H9 (cell line): ENCODE measurements at regions not wholly inside any gene's neighbourhood (a gene's known extent, or its start where the extent isn't known, plus 50 kb on each side); places are given as distances from the start of the nearest gene placed in this dataset.

Experiments
- DNase-seq: peaks from one replicate; pipeline ENCODE4 v3.0.0-alpha.2; 2017
- H2AFZ ChIP-seq: one replicate; pipeline ENCODE4 v1.6.1; 2013; ENCODE audit warnings: mild to moderate bottlenecking, low read length, control low read depth, moderate library complexity
- H2AK5ac ChIP-seq: 2 replicates; pipeline ENCODE4 v1.6.1; 2013; ENCODE audit warnings: low read length, control low read depth, mixed read lengths; ENCODE audit not compliant: insufficient read length
- H2BK120ac ChIP-seq: one replicate; pipeline ENCODE4 v1.6.1; 2013; ENCODE audit warnings: low read depth, mild to moderate bottlenecking, low read length, control low read depth, inconsistent platforms; ENCODE audit not compliant: poor library complexity, severe bottlenecking
- H2BK12ac ChIP-seq: 2 replicates; pipeline ENCODE4 v1.6.1; 2013; ENCODE audit warnings: low read length, control low read depth, mixed read lengths, low read depth; ENCODE audit not compliant: insufficient read length
- H2BK15ac ChIP-seq: 2 replicates; pipeline ENCODE4 v1.6.1; 2013; ENCODE audit warnings: low read depth, low read length, control low read depth
- H2BK20ac ChIP-seq: one replicate; pipeline ENCODE4 v1.6.1; 2013; ENCODE audit warnings: low read depth, mild to moderate bottlenecking, low read length, control low read depth, inconsistent platforms; ENCODE audit not compliant: poor library complexity, severe bottlenecking
- H2BK5ac ChIP-seq: 2 replicates; pipeline ENCODE4 v1.6.1; 2013; ENCODE audit warnings: low read length, control low read depth, mixed read lengths; ENCODE audit not compliant: insufficient read length
- H3K14ac ChIP-seq: 2 replicates; pipeline ENCODE4 v1.6.1; 2013; ENCODE audit warnings: low read length, control low read depth; ENCODE audit not compliant: insufficient read depth
- H3K18ac ChIP-seq: 2 replicates; pipeline ENCODE4 v1.6.1; 2013; ENCODE audit warnings: low read depth, mild to moderate bottlenecking, mixed read lengths, low read length, control low read depth; ENCODE audit not compliant: insufficient read length
- H3K23ac ChIP-seq: 2 replicates; pipeline ENCODE4 v1.6.1; 2013; ENCODE audit warnings: low read length, control low read depth, mixed read lengths, low read depth; ENCODE audit not compliant: insufficient read length
- H3K23me2 ChIP-seq: 2 replicates; pipeline ENCODE4 v1.6.1; 2013; ENCODE audit warnings: low read depth, mild to moderate bottlenecking, mixed read lengths, low read length, control low read depth; ENCODE audit not compliant: insufficient read length, poor library complexity, severe bottlenecking
- H3K27ac ChIP-seq: 2 replicates; pipeline ENCODE4 v1.5.1; 2013; ENCODE audit warnings: low read length, control low read depth, mixed read lengths, low read depth; ENCODE audit not compliant: insufficient read length
- H3K27me3 ChIP-seq: 2 replicates; pipeline ENCODE4 v1.6.1; 2013; ENCODE audit warnings: low read length, control low read depth, inconsistent platforms; ENCODE audit not compliant: insufficient read depth
- H3K4ac ChIP-seq: 2 replicates; pipeline ENCODE4 v1.6.1; 2013; ENCODE audit warnings: low read depth, mild to moderate bottlenecking, control low read depth, inconsistent platforms, low read length, moderate library complexity
- H3K4me1 ChIP-seq: 2 replicates; pipeline ENCODE4 v1.6.1; 2013; ENCODE audit warnings: low read length, control low read depth, inconsistent platforms; ENCODE audit not compliant: insufficient read depth
- H3K4me2 ChIP-seq: 2 replicates; pipeline ENCODE4 v1.6.1; 2013; ENCODE audit warnings: low read length, control low read depth, mixed read lengths; ENCODE audit not compliant: insufficient read length, insufficient read depth
- H3K56ac ChIP-seq: 2 replicates; pipeline ENCODE4 v1.6.1; 2013; ENCODE audit warnings: low read depth, mild to moderate bottlenecking, mixed read lengths, low read length, control low read depth; ENCODE audit not compliant: insufficient read length
- H3K79me1 ChIP-seq: 2 replicates; pipeline ENCODE4 v1.6.1; 2013; ENCODE audit warnings: low read depth, mild to moderate bottlenecking, moderate library complexity, low read length, control low read depth, inconsistent platforms; ENCODE audit not compliant: insufficient read depth, poor library complexity, severe bottlenecking
- H3K79me2 ChIP-seq: 2 replicates; pipeline ENCODE4 v1.6.1; 2013; ENCODE audit warnings: low read length, control low read depth, inconsistent platforms; ENCODE audit not compliant: insufficient read depth
- H3K9ac ChIP-seq: 2 replicates; pipeline ENCODE4 v1.6.1; 2013; ENCODE audit warnings: low read length, control low read depth, mixed read lengths; ENCODE audit not compliant: insufficient read length; ENCODE audit errors: extremely low read depth
- H3K9me3 ChIP-seq: one replicate; pipeline ENCODE4 v1.6.1; 2013; ENCODE audit warnings: low read depth, low read length, inconsistent platforms; ENCODE audit not compliant: control insufficient read depth
- H3T11ph ChIP-seq: one replicate; pipeline ENCODE4 v1.6.1; 2013; ENCODE audit warnings: mild to moderate bottlenecking, low read length, control low read depth, inconsistent platforms
- H4K20me1 ChIP-seq: one replicate; pipeline ENCODE4 v1.6.1; 2013; ENCODE audit not compliant: control insufficient read depth, insufficient read length, insufficient read depth
- H4K5ac ChIP-seq: 2 replicates; pipeline ENCODE4 v1.6.1; 2013; ENCODE audit warnings: low read depth, mild to moderate bottlenecking, mixed read lengths, low read length, control low read depth; ENCODE audit not compliant: insufficient read length
- H4K8ac ChIP-seq: replicated peaks from 2 replicates; pipeline ENCODE4 v1.6.1; 2013; ENCODE audit warnings: low read length, control low read depth, mixed read lengths, low read depth; ENCODE audit not compliant: insufficient read length
- H4K91ac ChIP-seq: 2 replicates; pipeline ENCODE4 v1.6.1; 2013; ENCODE audit warnings: low read depth, mild to moderate bottlenecking, moderate library complexity, mixed read lengths, low read length, control low read depth; ENCODE audit not compliant: insufficient read length
- H3K27ac Mint-ChIP-seq, 3 experiments: 2 replicates in 2 of 3; 3 replicates in 1 of 3; pipeline ENCODE4 v1.8.0; 2020 to 2021; ENCODE audit warnings: mixed read lengths in 3 of 3, mild to moderate bottlenecking in 1 of 3, moderate library complexity in 1 of 3
- H3K27me3 Mint-ChIP-seq: 2 replicates; pipeline ENCODE4 v1.8.0; 2021; ENCODE audit warnings: low read depth, mild to moderate bottlenecking, moderate library complexity, mixed read lengths
- H3K36me3 Mint-ChIP-seq, 3 experiments: 2 replicates in 2 of 3; 3 replicates in 1 of 3; pipeline ENCODE4 v1.8.0; 2020 to 2021; ENCODE audit warnings: low read depth in 3 of 3, mixed read lengths in 3 of 3; ENCODE audit not compliant: insufficient read depth in 1 of 3
- H3K4me1 Mint-ChIP-seq, 2 experiments: 2 replicates each; pipeline ENCODE4 v1.8.0; 2020; ENCODE audit warnings: mixed read lengths in 2 of 2
- H3K4me3 Mint-ChIP-seq, 2 experiments: 2 replicates in 1 of 2; 3 replicates in 1 of 2; pipeline ENCODE4 v1.8.0; 2020 to 2021; ENCODE audit warnings: mild to moderate bottlenecking in 2 of 2, mixed read lengths in 2 of 2, moderate library complexity in 1 of 2
- H3K9me3 Mint-ChIP-seq, 2 experiments: 2 replicates in 1 of 2; 3 replicates in 1 of 2; pipeline ENCODE4 v1.8.0; 2020; ENCODE audit warnings: mild to moderate bottlenecking in 2 of 2, mixed read lengths in 2 of 2, moderate library complexity in 1 of 2
- CTCF ChIP-seq: fragments of 200-600 bp; sonication (generic); conservative IDR thresholded peaks from 3 replicates; pipeline ENCODE4 v1.8.0; 2021; ENCODE audit warnings: antibody characterized with exemption, mild to moderate bottlenecking
- WGBS: extraction: QIAGEN DNeasy Blood & Tissue Kit; methylation state at CpG from one replicate; pipeline ENCODE4 v1.1.7; 2013; ENCODE audit warnings: missing lambda C conversion rate, low lambda C conversion rate, mixed read lengths; ENCODE audit not compliant: insufficient read length; ENCODE audit errors: extremely low coverage; 5-methylcytosine and 5-hydroxymethylcytosine counted together

GRCh38 chr6:170165471-170166117, 125.3 kb downstream of the DLL1 start:
- no peak overlapping the region for H2AFZ ChIP-seq
- H3K4ac ChIP-seq = no peak overlapping the region
- H3K56ac ChIP-seq = no peak overlapping the region
- no peak overlapping the region for H4K91ac ChIP-seq
- H3K9me3 Mint-ChIP-seq = peaks cover 31 to 42% of the 10 kb centered on the region in 2 experiments
- no peak overlapping the region for H3K4me2 ChIP-seq
- no peaks in the 10 kb centered on the region for H4K20me1 ChIP-seq
- H3K4me3 Mint-ChIP-seq = no peak overlapping the region
- H3K9ac ChIP-seq = no peak overlapping the region
- H3K27ac Mint-ChIP-seq = peak overlapping the region in 1 of 3 experiments; percentile 66; a peak in 1 of 7 replicates
- no peak overlapping the region for H4K5ac ChIP-seq
- no peak overlapping the region for H3K27ac ChIP-seq
- H3T11ph ChIP-seq = no peak overlapping the region
- TF ChIP-seq CTCF = no peak
- H3K23me2 ChIP-seq = no peaks in the 10 kb centered on the region
- peaks cover 3% of the 10 kb centered on the region for H3K27me3 Mint-ChIP-seq
- no peak overlapping the region for H4K8ac ChIP-seq
- H3K79me1 ChIP-seq = no peaks in the 10 kb centered on the region
- no peaks in the 10 kb centered on the region for H3K27me3 ChIP-seq
- no peaks in the 10 kb centered on the region for H3K79me2 ChIP-seq
- H2BK120ac ChIP-seq = no peak overlapping the region
- H3K4me1 Mint-ChIP-seq = peaks cover 0 to 3% of the 10 kb centered on the region in 2 experiments; a peak in 1 of 4 replicates
- no peaks in the 10 kb centered on the region for H3K4me1 ChIP-seq
- H2BK20ac ChIP-seq = no peak overlapping the region
- no peak overlapping the region for H2AK5ac ChIP-seq
- H2BK12ac ChIP-seq = no peak overlapping the region
- H3K23ac ChIP-seq = no peak overlapping the region
- H3K14ac ChIP-seq = no peak overlapping the region
- peaks cover 7% of the 10 kb centered on the region for H3K9me3 ChIP-seq
- DNase-seq = no peak
- WGBS = no CpG with 5 or more reads among the region's 22 CpGs
- H3K18ac ChIP-seq = no peak overlapping the region
- no peak overlapping the region for H2BK15ac ChIP-seq
- H2BK5ac ChIP-seq = no peak overlapping the region
- peaks cover 3 to 13% (median 7%) of the 10 kb centered on the region in 3 experiments; a peak in 5 of 7 replicates for H3K36me3 Mint-ChIP-seq
